HepG2 (cell line): ENCODE measurements at regions not wholly inside any gene's neighbourhood (a gene's known extent, or its start where the extent isn't known, plus 50 kb on each side); places are given as distances from the start of the nearest gene placed in this dataset.

ENCODE experiments used
- ATAC-seq: fragments of 200-7000 bp; cut with Tn5 transposase; 3 replicates; pipeline ENCODE4 v1.9.1; 2020; ENCODE audit warnings: mild to moderate bottlenecking, moderate library complexity
- BruUV-seq: library from RNA; stranded (reverse); fragments of 400-500 nt; replicated peaks from 2 replicates; lab custom pipeline; 2021; lab: Mats Ljungman, UMichigan
- CTCF ChIA-PET: fragments of 300-600 bp; formaldehyde crosslinking; extraction: SDS; loops from one replicate; lab custom pipeline; 2021; ENCODE audit warnings: low total read pairs, inconsistent platforms, low intra/inter-chr PET ratio; lab: Yijun Ruan, JAX
- POLR2A ChIA-PET: fragments of 350-600 bp; sonication (Branson Sonifier 250); formaldehyde crosslinking; loops from one replicate; lab custom pipeline; 2020; ENCODE audit warnings: antibody characterized with exemption, inconsistent platforms; lab: Yijun Ruan, JAX
- DNase-seq: peaks from one replicate; pipeline ENCODE4 v3.0.0-alpha.2; 2015; ENCODE audit warnings: low spot score
- FAIRE-seq: peaks from 3 replicates; lab custom pipeline; 2011; peaks lifted over from hg19 to GRCh38; lab: Jason Lieb, UNC
- H2AFZ ChIP-seq: one replicate; pipeline ENCODE4 v1.6.1; 2011; ENCODE audit warnings: low read length, inconsistent platforms
- H3K27ac ChIP-seq: fragments of 300-600 bp; 3 replicates; pipeline ENCODE4 v1.8.0; 2011; ENCODE audit warnings: mixed run types, mild to moderate bottlenecking, mixed read lengths, low read length, inconsistent platforms; ENCODE audit not compliant: insufficient read depth; ENCODE audit errors: extremely low read length
- H3K27me3 ChIP-seq, 2 experiments: fragments of 200-600 bp in 1 of 2; 2 replicates in 1 of 2; 3 replicates in 1 of 2; pipeline versions ENCODE4 v1.6.0 to v1.8.0; 2011; ENCODE audit warnings: low read length in 2 of 2, mild to moderate bottlenecking in 2 of 2, moderate library complexity in 2 of 2, inconsistent platforms in 1 of 2; ENCODE audit not compliant: insufficient read depth in 2 of 2, control insufficient read depth in 1 of 2
- H3K36me3 ChIP-seq, 2 experiments: fragments of 200-600 bp in 1 of 2; replicated peaks in 1 of 2; 2 replicates in 1 of 2; 3 replicates in 1 of 2; pipeline versions ENCODE4 v1.5.1 to v1.8.0; 2011; ENCODE audit warnings: low read length in 2 of 2, inconsistent platforms in 1 of 2; ENCODE audit not compliant: insufficient read depth in 2 of 2, control insufficient read depth in 1 of 2
- H3K4me1 ChIP-seq: 2 replicates; pipeline ENCODE4 v1.5.1; 2012; ENCODE audit warnings: low read length, inconsistent platforms; ENCODE audit not compliant: insufficient read depth
- H3K4me2 ChIP-seq: 2 replicates; pipeline ENCODE4 v1.6.0; 2011; ENCODE audit warnings: low read depth, low read length, inconsistent platforms
- H3K4me3 ChIP-seq, 3 experiments: fragments of 200-600 bp in 1 of 3; sonication (generic), shearing (Covaris generic) in 1 of 3; replicated peaks in 1 of 3; 2 replicates each; pipeline ENCODE4 v1.5.1; 2011 to 2016; ENCODE audit warnings: low read length in 3 of 3, inconsistent platforms in 2 of 3, low read depth in 2 of 3, mild to moderate bottlenecking in 2 of 3, control low read depth in 1 of 3, mixed read lengths in 1 of 3; ENCODE audit not compliant: insufficient read depth in 1 of 3
- H3K79me2 ChIP-seq: one replicate; pipeline ENCODE4 v1.6.1; 2011; ENCODE audit warnings: low read length, inconsistent platforms; ENCODE audit not compliant: insufficient read depth
- H3K9ac ChIP-seq: 2 replicates; pipeline ENCODE4 v1.6.0; 2011; ENCODE audit warnings: mild to moderate bottlenecking, low read depth, low read length, inconsistent platforms; ENCODE audit not compliant: insufficient read depth
- H3K9me3 ChIP-seq: 2 replicates; pipeline ENCODE4 v1.5.1; 2012; ENCODE audit warnings: mild to moderate bottlenecking, low read length
- H4K20me1 ChIP-seq: 2 replicates; pipeline ENCODE4 v1.6.0; 2011; ENCODE audit warnings: inconsistent platforms, mild to moderate bottlenecking, low read length, moderate library complexity; ENCODE audit not compliant: insufficient read depth
- ATF7 ChIP-seq, 2 experiments: fragments of 450-650 bp in 1 of 2; sonication (generic) in 1 of 2; formaldehyde crosslinking in 1 of 2; IDR thresholded peaks; 2 replicates each; pipeline versions ENCODE4 v1.4.0 to v1.6.1; 2016 to 2020; ENCODE audit warnings: antibody characterized with exemption in 1 of 2, mild to moderate bottlenecking in 1 of 2, missing genetic modification reagents in 1 of 2
- CENPX ChIP-seq: sonication (generic); formaldehyde crosslinking; IDR thresholded peaks from 2 replicates; pipeline ENCODE4 v1.9.0; 2021; ENCODE audit warnings: mild to moderate bottlenecking, missing genetic modification reagents, moderate library complexity
- NFKBIZ ChIP-seq: IDR thresholded peaks from 2 replicates; pipeline ENCODE4 v1.6.1; 2018; ENCODE audit warnings: missing genetic modification reagents, missing compliant biosample characterization
- PRPF4 ChIP-seq: fragments of 200-400 bp; formaldehyde crosslinking; IDR thresholded peaks from 2 replicates; pipeline ENCODE4 v1.6.1; 2016; ENCODE audit warnings: low read length, low read depth; ENCODE audit not compliant: poor library complexity, severe bottlenecking
- RAD51 ChIP-seq: fragments of 450-650 bp; IDR thresholded peaks from 2 replicates; pipeline ENCODE4 v1.6.1; 2016; ENCODE audit warnings: borderline replicate concordance
- ZC3H13 ChIP-seq: sonication (generic); formaldehyde crosslinking; IDR thresholded peaks from 2 replicates; pipeline ENCODE4 v1.8.1; 2023; ENCODE audit warnings: mild to moderate bottlenecking, missing genetic modification reagents, moderate library complexity
- ZNF367 ChIP-seq: sonication (generic); formaldehyde crosslinking; IDR thresholded peaks from 2 replicates; pipeline ENCODE4 v1.4.0; 2020; ENCODE audit warnings: missing genetic modification reagents, borderline replicate concordance
- ZNF460 ChIP-seq: sonication (generic); formaldehyde crosslinking; IDR thresholded peaks from 2 replicates; pipeline ENCODE4 v1.5.1; 2020; ENCODE audit warnings: missing genetic modification reagents, mild to moderate bottlenecking, borderline replicate concordance
- ZNF713 ChIP-seq: sonication (generic); formaldehyde crosslinking; IDR thresholded peaks from 2 replicates; pipeline ENCODE4 v1.4.0; 2020; ENCODE audit warnings: mild to moderate bottlenecking, missing genetic modification reagents
- ZNF749 ChIP-seq: sonication (generic); formaldehyde crosslinking; IDR thresholded peaks from 2 replicates; pipeline ENCODE4 v1.8.0; 2022; ENCODE audit warnings: mild to moderate bottlenecking, missing genetic modification reagents, moderate library complexity, borderline replicate concordance
- WGBS: methylation state at CpG from one replicate; pipeline ENCODE4 v1.1.6; 2017; ENCODE audit warnings: low lambda C conversion rate; 5-methylcytosine and 5-hydroxymethylcytosine counted together
- in situ Hi-C: cut with HindIII; loops from 2 replicates; pipeline ENCODE4 v1.10.0; 2017; ENCODE audit warnings: low pct_unique_long_range_greater_than_20kb; ENCODE audit not compliant: extremely low pct_ligation_motif_present
- intact Hi-C: fragments of 100-400 bp; cut with micrococcal nuclease; formaldehyde crosslinking; loops from one replicate; pipeline ENCODE4 v1.10.0; 2022; ENCODE audit not compliant: unreplicated experiment
- TF ChIP-seq, protein P1 (sequence below): sonication (generic); formaldehyde crosslinking; conservative IDR thresholded peaks from 2 replicates; pipeline ENCODE4 v1.4.0; 2020; ENCODE audit warnings: mild to moderate bottlenecking, missing genetic modification reagents, moderate library complexity
- TF ChIP-seq, protein P2 (sequence below): IDR thresholded peaks from 2 replicates; pipeline ENCODE4 v1.6.1; 2018; ENCODE audit warnings: missing genetic modification reagents
- TF ChIP-seq, protein P3 (sequence below): sonication (generic); formaldehyde crosslinking; IDR thresholded peaks from 2 replicates; pipeline ENCODE4 v1.5.0; 2020; ENCODE audit warnings: missing genetic modification reagents, mild to moderate bottlenecking, borderline replicate concordance
- TF ChIP-seq, protein P4 (sequence below): sonication (generic); formaldehyde crosslinking; IDR thresholded peaks from 2 replicates; pipeline ENCODE4 v1.8.0; 2022; ENCODE audit warnings: mild to moderate bottlenecking, missing genetic modification reagents, moderate library complexity
- TF ChIP-seq, protein P5 (sequence below): sonication (generic); formaldehyde crosslinking; IDR thresholded peaks from 2 replicates; pipeline ENCODE4 v1.5.1; 2020; ENCODE audit warnings: missing genetic modification reagents, mild to moderate bottlenecking, borderline replicate concordance
- TF ChIP-seq, protein P6 (sequence below): sonication (generic); formaldehyde crosslinking; IDR thresholded peaks from 2 replicates; pipeline ENCODE4 v1.4.0; 2020; ENCODE audit warnings: missing genetic modification reagents

DNA sequence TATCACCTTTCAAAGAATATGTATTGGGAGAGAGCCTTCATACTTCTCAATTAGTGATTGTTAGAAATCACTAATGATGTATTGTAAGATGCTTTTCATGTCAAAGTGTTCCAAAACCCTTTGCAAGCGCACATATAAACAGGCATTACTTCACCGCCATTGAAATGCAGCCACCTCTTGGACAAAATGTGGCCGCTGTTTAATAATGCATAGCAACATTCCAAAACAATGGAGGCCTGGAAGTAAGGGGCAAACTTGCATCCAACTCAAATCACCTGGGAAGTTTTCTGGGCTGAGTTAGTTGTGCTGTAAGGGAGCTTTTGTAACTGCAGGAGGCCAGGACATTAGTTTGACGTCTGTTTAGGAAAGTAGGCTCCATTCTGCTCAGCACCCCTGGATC is 438.1 kb downstream of the FGF9 start:
- FAIRE-seq (no peak), DNase-seq (no peak), ATAC-seq (no peak)
- Histone ChIP-seq H3K4me3 (no peak overlapping the region), H3K9ac (no peak overlapping the region), H3K27me3 (no peaks in the 10 kb centered on the region), H3K4me1 (peaks cover 10% of the 10 kb centered on the region), H3K36me3 (no peaks in the 10 kb centered on the region), H3K9me3 (no peaks in the 10 kb centered on the region), H3K4me2 (no peak overlapping the region), H2AFZ (no peak overlapping the region), H3K27ac (no peak overlapping the region), H4K20me1 (no peaks in the 10 kb centered on the region), H3K79me2 (no peaks in the 10 kb centered on the region)
- POLR2A ChIA-PET: no interaction called here
- in situ Hi-C loops (no loop called here), intact Hi-C loops (no loop called here)
- no TSS peak for BruUV-seq
- CTCF ChIA-PET: no interaction called here
- 66% methylated on average over 4 of the region's 4 CpGs for WGBS
- TF ChIP-seq, protein P1, sequence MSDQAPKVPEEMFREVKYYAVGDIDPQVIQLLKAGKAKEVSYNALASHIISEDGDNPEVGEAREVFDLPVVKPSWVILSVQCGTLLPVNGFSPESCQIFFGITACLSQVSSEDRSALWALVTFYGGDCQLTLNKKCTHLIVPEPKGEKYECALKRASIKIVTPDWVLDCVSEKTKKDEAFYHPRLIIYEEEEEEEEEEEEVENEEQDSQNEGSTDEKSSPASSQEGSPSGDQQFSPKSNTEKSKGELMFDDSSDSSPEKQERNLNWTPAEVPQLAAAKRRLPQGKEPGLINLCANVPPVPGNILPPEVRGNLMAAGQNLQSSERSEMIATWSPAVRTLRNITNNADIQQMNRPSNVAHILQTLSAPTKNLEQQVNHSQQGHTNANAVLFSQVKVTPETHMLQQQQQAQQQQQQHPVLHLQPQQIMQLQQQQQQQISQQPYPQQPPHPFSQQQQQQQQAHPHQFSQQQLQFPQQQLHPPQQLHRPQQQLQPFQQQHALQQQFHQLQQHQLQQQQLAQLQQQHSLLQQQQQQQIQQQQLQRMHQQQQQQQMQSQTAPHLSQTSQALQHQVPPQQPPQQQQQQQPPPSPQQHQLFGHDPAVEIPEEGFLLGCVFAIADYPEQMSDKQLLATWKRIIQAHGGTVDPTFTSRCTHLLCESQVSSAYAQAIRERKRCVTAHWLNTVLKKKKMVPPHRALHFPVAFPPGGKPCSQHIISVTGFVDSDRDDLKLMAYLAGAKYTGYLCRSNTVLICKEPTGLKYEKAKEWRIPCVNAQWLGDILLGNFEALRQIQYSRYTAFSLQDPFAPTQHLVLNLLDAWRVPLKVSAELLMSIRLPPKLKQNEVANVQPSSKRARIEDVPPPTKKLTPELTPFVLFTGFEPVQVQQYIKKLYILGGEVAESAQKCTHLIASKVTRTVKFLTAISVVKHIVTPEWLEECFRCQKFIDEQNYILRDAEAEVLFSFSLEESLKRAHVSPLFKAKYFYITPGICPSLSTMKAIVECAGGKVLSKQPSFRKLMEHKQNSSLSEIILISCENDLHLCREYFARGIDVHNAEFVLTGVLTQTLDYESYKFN: no peak
- TF ChIP-seq ZNF749: no peak
- TF ChIP-seq, protein P2, sequence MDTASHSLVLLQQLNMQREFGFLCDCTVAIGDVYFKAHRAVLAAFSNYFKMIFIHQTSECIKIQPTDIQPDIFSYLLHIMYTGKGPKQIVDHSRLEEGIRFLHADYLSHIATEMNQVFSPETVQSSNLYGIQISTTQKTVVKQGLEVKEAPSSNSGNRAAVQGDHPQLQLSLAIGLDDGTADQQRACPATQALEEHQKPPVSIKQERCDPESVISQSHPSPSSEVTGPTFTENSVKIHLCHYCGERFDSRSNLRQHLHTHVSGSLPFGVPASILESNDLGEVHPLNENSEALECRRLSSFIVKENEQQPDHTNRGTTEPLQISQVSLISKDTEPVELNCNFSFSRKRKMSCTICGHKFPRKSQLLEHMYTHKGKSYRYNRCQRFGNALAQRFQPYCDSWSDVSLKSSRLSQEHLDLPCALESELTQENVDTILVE (CRISPR knock-in tag): no peak
- TF ChIP-seq, protein P3, sequence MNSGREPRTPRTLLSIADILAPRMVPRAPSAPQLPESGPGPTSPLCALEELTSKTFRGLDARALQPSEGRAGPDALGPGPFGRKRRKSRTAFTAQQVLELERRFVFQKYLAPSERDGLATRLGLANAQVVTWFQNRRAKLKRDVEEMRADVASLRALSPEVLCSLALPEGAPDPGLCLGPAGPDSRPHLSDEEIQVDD (CRISPR knock-in tag): no peak
- no peak for TF ChIP-seq RAD51
- TF ChIP-seq, protein P4, sequence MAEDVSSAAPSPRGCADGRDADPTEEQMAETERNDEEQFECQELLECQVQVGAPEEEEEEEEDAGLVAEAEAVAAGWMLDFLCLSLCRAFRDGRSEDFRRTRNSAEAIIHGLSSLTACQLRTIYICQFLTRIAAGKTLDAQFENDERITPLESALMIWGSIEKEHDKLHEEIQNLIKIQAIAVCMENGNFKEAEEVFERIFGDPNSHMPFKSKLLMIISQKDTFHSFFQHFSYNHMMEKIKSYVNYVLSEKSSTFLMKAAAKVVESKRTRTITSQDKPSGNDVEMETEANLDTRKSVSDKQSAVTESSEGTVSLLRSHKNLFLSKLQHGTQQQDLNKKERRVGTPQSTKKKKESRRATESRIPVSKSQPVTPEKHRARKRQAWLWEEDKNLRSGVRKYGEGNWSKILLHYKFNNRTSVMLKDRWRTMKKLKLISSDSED (CRISPR knock-in tag): no peak
- no peak for TF ChIP-seq ZC3H13 (CRISPR knock-in tag)
- no peak for TF ChIP-seq PRPF4
- no peak for TF ChIP-seq ZNF367 (CRISPR knock-in tag)
- TF ChIP-seq, protein P5, sequence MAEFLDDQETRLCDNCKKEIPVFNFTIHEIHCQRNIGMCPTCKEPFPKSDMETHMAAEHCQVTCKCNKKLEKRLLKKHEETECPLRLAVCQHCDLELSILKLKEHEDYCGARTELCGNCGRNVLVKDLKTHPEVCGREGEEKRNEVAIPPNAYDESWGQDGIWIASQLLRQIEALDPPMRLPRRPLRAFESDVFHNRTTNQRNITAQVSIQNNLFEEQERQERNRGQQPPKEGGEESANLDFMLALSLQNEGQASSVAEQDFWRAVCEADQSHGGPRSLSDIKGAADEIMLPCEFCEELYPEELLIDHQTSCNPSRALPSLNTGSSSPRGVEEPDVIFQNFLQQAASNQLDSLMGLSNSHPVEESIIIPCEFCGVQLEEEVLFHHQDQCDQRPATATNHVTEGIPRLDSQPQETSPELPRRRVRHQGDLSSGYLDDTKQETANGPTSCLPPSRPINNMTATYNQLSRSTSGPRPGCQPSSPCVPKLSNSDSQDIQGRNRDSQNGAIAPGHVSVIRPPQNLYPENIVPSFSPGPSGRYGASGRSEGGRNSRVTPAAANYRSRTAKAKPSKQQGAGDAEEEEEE: no peak
- TF ChIP-seq, protein P6, sequence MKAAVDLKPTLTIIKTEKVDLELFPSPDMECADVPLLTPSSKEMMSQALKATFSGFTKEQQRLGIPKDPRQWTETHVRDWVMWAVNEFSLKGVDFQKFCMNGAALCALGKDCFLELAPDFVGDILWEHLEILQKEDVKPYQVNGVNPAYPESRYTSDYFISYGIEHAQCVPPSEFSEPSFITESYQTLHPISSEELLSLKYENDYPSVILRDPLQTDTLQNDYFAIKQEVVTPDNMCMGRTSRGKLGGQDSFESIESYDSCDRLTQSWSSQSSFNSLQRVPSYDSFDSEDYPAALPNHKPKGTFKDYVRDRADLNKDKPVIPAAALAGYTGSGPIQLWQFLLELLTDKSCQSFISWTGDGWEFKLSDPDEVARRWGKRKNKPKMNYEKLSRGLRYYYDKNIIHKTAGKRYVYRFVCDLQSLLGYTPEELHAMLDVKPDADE (CRISPR knock-in tag): no peak
- TF ChIP-seq CENPX (CRISPR knock-in tag): no peak
- no peak for TF ChIP-seq NFKBIZ
- no peak for TF ChIP-seq ATF7 (IDR thresholded peaks at IDR 0.05)
- no peak for TF ChIP-seq ATF7 (CRISPR knock-in tag; IDR thresholded peaks at IDR 0.05)
- TF ChIP-seq ZNF460 (CRISPR knock-in tag): no peak
- TF ChIP-seq ZNF713 (CRISPR knock-in tag): no peak
